ENCODE measurements at regions not wholly inside any gene's neighbourhood (a gene's known extent, or its start where the extent isn't known, plus 50 kb on each side); places are given as distances from the start of the nearest gene placed in this dataset.

- no peak overlapping the region for H3K27ac Mint-ChIP-seq (ENCODE audit: unreplicated experiment)
- no peaks in the 10 kb centered on the region for H3K4me1 Mint-ChIP-seq (ENCODE audit: low read depth, unreplicated experiment)
Measured at GRCh38 chr21:35622612-35623011, 437.7 kb downstream of the SETD4 start.

GRCh38 chr21:35619184-35619583 is 441.1 kb downstream of the SETD4 start:
- peaks cover 1% of the 10 kb centered on the region for H3K9me3 Mint-ChIP-seq (ENCODE audit: unreplicated experiment)
- H3K4me3 Mint-ChIP-seq (ENCODE audit: unreplicated experiment), result no peak overlapping the region
- TF ChIP-seq CTCF (IDR thresholded peaks at IDR 0.05; ENCODE audit: partially characterized antibody, unreplicated experiment), result no peak
- H3K36me3 Mint-ChIP-seq (ENCODE audit: unreplicated experiment), result no peaks in the 10 kb centered on the region
- peaks cover 4% of the 10 kb centered on the region for H3K27me3 Mint-ChIP-seq (ENCODE audit: unreplicated experiment)
- H3K27ac Mint-ChIP-seq (ENCODE audit: unreplicated experiment), result no peak overlapping the region
- peaks cover 4% of the 10 kb centered on the region for H3K4me1 Mint-ChIP-seq (ENCODE audit: low read depth, unreplicated experiment)
- no peak for DNase-seq

More at GRCh38 chr21:35622612-35623011, 437.7 kb downstream of the SETD4 start:
- no peak for DNase-seq
- TF ChIP-seq CTCF (IDR thresholded peaks at IDR 0.05; ENCODE audit: partially characterized antibody, unreplicated experiment), result no peak
- Mint-ChIP-seq H3K36me3 (ENCODE audit: unreplicated experiment) (no peaks in the 10 kb centered on the region), H3K27me3 (ENCODE audit: unreplicated experiment) (peaks cover 1% of the 10 kb centered on the region), H3K4me3 (ENCODE audit: unreplicated experiment) (no peak overlapping the region), H3K9me3 (ENCODE audit: unreplicated experiment) (peaks cover 1% of the 10 kb centered on the region)

- H3K27me3 Mint-ChIP-seq (ENCODE audit: unreplicated experiment), result peaks cover 3% of the 10 kb centered on the region
- no peak overlapping the region for H3K4me3 Mint-ChIP-seq (ENCODE audit: unreplicated experiment)
- no peak for DNase-seq
- peaks cover 4% of the 10 kb centered on the region for H3K4me1 Mint-ChIP-seq (ENCODE audit: low read depth, unreplicated experiment)
- peaks cover 1% of the 10 kb centered on the region for H3K9me3 Mint-ChIP-seq (ENCODE audit: unreplicated experiment)
- no peak overlapping the region for H3K27ac Mint-ChIP-seq (ENCODE audit: unreplicated experiment)
- TF ChIP-seq CTCF (IDR thresholded peaks at IDR 0.05; ENCODE audit: partially characterized antibody, unreplicated experiment), result no peak
- no peaks in the 10 kb centered on the region for H3K36me3 Mint-ChIP-seq (ENCODE audit: unreplicated experiment)
Measured at GRCh38 chr21:35617491-35617890, 442.8 kb downstream of the SETD4 start.

- no peak for TF ChIP-seq CTCF (IDR thresholded peaks at IDR 0.05; ENCODE audit: partially characterized antibody, unreplicated experiment)
- peaks cover 3% of the 10 kb centered on the region for H3K27me3 Mint-ChIP-seq (ENCODE audit: unreplicated experiment)
- H3K9me3 Mint-ChIP-seq (ENCODE audit: unreplicated experiment), result peaks cover 1% of the 10 kb centered on the region
- H3K4me1 Mint-ChIP-seq (ENCODE audit: low read depth, unreplicated experiment), result peaks cover 4% of the 10 kb centered on the region
- H3K27ac Mint-ChIP-seq (ENCODE audit: unreplicated experiment), result no peak overlapping the region
- no peak overlapping the region for H3K4me3 Mint-ChIP-seq (ENCODE audit: unreplicated experiment)
- DNase-seq, result no peak
- no peaks in the 10 kb centered on the region for H3K36me3 Mint-ChIP-seq (ENCODE audit: unreplicated experiment)
Measured at GRCh38 chr21:35616090-35616489, 444.2 kb downstream of the SETD4 start.

GRCh38 chr21:35615325-35615724 is 445.0 kb downstream of the SETD4 start:
- peaks cover 1% of the 10 kb centered on the region for H3K9me3 Mint-ChIP-seq (ENCODE audit: unreplicated experiment)
- H3K27me3 Mint-ChIP-seq (ENCODE audit: unreplicated experiment), result peaks cover 3% of the 10 kb centered on the region
- TF ChIP-seq CTCF (IDR thresholded peaks at IDR 0.05; ENCODE audit: partially characterized antibody, unreplicated experiment), result no peak
- no peaks in the 10 kb centered on the region for H3K36me3 Mint-ChIP-seq (ENCODE audit: unreplicated experiment)
- H3K27ac Mint-ChIP-seq (ENCODE audit: unreplicated experiment), result no peak overlapping the region
- DNase-seq, result no peak
- H3K4me1 Mint-ChIP-seq (ENCODE audit: low read depth, unreplicated experiment), result peaks cover 4% of the 10 kb centered on the region
- H3K4me3 Mint-ChIP-seq (ENCODE audit: unreplicated experiment), result no peak overlapping the region
